Mucosa of descending colon (tissue), 3 donors: ENCODE measurements at regions not wholly inside any gene's neighbourhood (a gene's known extent, or its start where the extent isn't known, plus 50 kb on each side); places are given as distances from the start of the nearest gene placed in this dataset.
A peak's percentile ranks its signal among the peaks of the same experiment; 100 is the strongest.

ENCODE experiments used
- ATAC-seq: fragments of 200-7000 bp; cut with Tn5 transposase; one replicate; pipeline ENCODE4 v1.9.1; 2020; ENCODE audit warnings: mild to moderate bottlenecking, moderate library complexity
- DNase-seq, 3 donors: peaks; one replicate each; pipeline ENCODE4 v3.0.0-alpha.2; 2020
- H3K36me3 ChIP-seq: fragments of 200-600 bp; one replicate; pipeline ENCODE4 v1.8.0; 2021; ENCODE audit warnings: low read depth, mild to moderate bottlenecking
- H3K4me1 ChIP-seq: fragments of 200-600 bp; one replicate; pipeline ENCODE4 v1.8.0; 2021; ENCODE audit warnings: low read depth, mild to moderate bottlenecking
- H3K4me3 ChIP-seq: fragments of 200-600 bp; one replicate; pipeline ENCODE4 v1.8.0; 2021; ENCODE audit warnings: mild to moderate bottlenecking
- H3K9me3 ChIP-seq: fragments of 200-600 bp; one replicate; pipeline ENCODE4 v1.8.0; 2021; ENCODE audit warnings: mild to moderate bottlenecking
- intact Hi-C, 2 donors: fragments of 100-400 bp; cut with DNase I in 1 of 2; cut with micrococcal nuclease in 1 of 2; formaldehyde crosslinking; loops; one replicate each; pipeline versions ENCODE4 v1.11.0 to v1.11.1; 2022; cut with DNase I, micrococcal nuclease
- TF ChIP-seq, protein P1 (sequence below): fragments of 200-600 bp; IDR thresholded peaks from one replicate; pipeline ENCODE4 v1.8.0; 2022; ENCODE audit warnings: antibody characterized with exemption, mild to moderate bottlenecking
- donor health status: DM: no; HTN: no; CAD: no; lungs with moderate emphysema.
- donor health status: DM: no; HTN: no; CAD: no.
- donor health status: DM: no; HTN: yes; CAD: no.

DNA sequence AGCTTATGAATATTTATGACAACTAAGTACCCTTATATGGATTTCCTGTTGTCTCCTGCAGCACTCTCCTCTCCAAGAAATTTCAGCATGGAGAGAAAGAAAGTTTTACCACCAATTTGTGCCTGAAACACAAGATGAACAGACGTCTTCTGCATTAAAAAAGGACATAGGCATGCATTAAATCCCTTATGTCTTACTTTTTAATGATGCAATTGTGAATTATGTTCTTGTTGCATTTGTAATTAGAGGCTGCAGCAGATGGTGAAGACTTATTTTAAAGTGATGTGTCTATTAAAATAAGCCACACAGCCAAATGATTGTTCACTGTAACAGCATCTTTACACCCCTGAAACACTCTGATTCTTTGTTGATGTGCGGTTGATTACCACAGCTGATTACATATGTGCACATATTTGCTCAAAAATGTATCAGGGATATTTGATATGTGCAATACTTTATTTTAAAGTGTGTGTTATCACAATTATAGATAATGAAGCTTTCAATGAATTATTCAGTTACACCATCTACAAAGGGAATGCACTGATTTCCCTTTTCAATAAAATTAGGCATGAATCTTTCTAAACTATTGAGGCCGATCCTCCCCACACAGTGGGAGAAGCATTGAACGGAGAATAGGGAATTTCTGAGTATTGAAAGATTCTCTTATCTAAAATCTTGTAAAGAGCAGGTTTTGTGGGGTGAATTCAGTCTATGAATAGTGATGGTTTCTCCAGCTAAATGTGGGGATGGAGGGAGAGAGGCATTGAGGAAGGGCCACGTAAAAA lies 585.1 kb downstream of the SLC4A3 start:
- H3K36me3 ChIP-seq: no peaks in the 10 kb centered on the region
- TF ChIP-seq, protein P1, sequence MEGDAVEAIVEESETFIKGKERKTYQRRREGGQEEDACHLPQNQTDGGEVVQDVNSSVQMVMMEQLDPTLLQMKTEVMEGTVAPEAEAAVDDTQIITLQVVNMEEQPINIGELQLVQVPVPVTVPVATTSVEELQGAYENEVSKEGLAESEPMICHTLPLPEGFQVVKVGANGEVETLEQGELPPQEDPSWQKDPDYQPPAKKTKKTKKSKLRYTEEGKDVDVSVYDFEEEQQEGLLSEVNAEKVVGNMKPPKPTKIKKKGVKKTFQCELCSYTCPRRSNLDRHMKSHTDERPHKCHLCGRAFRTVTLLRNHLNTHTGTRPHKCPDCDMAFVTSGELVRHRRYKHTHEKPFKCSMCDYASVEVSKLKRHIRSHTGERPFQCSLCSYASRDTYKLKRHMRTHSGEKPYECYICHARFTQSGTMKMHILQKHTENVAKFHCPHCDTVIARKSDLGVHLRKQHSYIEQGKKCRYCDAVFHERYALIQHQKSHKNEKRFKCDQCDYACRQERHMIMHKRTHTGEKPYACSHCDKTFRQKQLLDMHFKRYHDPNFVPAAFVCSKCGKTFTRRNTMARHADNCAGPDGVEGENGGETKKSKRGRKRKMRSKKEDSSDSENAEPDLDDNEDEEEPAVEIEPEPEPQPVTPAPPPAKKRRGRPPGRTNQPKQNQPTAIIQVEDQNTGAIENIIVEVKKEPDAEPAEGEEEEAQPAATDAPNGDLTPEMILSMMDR: no peak
- no peak for ATAC-seq

DNA sequence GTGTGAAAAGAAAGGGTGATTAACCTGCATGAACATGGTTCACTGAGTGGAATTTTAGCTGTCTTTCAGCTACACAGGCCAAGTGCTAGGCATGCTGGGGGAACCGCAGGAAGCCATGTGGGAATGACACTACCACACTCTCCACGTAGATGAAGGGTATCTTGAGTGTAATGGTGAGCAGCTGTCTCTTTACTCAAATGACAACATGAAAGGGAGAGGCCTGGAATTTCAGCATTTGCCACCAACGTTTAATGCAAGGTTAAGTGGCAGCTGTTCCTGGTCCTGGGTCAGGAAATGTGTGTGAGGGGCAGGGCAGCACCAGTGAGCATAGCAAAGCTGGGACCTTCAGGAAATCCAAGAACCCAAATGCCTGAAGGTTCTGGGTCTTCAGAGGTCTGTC lies 588.4 kb downstream of the SLC4A3 start:
- ATAC-seq: no peak
- TF ChIP-seq, protein P1: no peak
- H3K9me3 ChIP-seq: no peaks in the 10 kb centered on the region
- H3K4me3 ChIP-seq: no peak overlapping the region
- DNase-seq: no peak
- no peaks in the 10 kb centered on the region for H3K36me3 ChIP-seq
- intact Hi-C loops: no loop called here
- H3K4me1 ChIP-seq: no peaks in the 10 kb centered on the region

More for the DNA sequence above, 585.1 kb downstream of the SLC4A3 start:
- intact Hi-C loops: no loop called here
- DNase-seq: no peak
- no peak overlapping the region for H3K4me3 ChIP-seq
- no peaks in the 10 kb centered on the region for H3K4me1 ChIP-seq
- no peaks in the 10 kb centered on the region for H3K9me3 ChIP-seq

DNA sequence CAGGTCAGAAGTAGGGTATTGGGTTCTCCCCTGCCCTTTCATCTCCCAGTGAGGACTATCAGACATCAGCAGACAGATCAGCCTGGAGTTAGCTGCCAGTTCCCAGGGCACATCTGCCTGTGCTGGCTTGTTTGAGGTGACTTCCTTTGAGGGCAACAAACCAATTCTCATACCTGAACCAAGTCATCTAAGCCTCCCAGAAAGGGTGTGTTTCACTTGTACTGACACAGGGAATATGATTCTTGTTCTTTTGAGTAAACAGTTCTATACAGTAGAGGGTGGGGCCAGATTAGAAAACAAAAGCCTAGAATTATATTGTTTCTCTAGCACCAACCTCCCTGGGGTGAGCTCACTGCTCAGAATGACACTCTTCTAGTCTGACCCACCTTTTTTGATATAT lies 591.9 kb downstream of the SLC4A3 start:
- DNase-seq: peak in 1 of 3 donors; percentile 6
- no peak overlapping the region for H3K4me3 ChIP-seq
- intact Hi-C loops: no loop called here
- ATAC-seq: peak; percentile 90
- no peaks in the 10 kb centered on the region for H3K36me3 ChIP-seq
- H3K4me1 ChIP-seq: no peaks in the 10 kb centered on the region
- H3K9me3 ChIP-seq: no peaks in the 10 kb centered on the region
- TF ChIP-seq, protein P1: no peak

DNA sequence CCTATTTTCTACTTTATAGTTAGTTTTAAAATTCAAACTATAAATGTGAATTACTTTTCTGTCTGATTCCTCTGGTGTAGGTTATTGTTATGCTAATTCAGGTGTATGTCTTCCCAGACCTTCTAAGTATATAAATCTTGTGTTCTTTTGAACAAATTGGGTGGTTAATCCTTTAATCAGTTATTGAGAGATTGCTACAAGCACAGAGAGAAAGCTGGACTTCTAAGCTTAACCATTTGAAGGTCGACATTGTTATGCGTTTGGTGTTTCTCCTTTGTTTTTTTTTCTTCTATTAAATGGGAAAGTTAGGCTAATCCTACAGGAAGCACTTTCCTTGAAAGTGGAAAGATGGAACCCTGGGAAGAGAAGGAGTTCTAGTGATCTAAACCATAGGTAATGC lies 592.6 kb downstream of the SLC4A3 start:
- no peak for DNase-seq
- intact Hi-C loops: no loop called here
- H3K36me3 ChIP-seq: no peaks in the 10 kb centered on the region
- H3K9me3 ChIP-seq: no peaks in the 10 kb centered on the region
- no peak overlapping the region for H3K4me3 ChIP-seq
- TF ChIP-seq, protein P1: no peak
- ATAC-seq: no peak
- no peaks in the 10 kb centered on the region for H3K4me1 ChIP-seq

DNA sequence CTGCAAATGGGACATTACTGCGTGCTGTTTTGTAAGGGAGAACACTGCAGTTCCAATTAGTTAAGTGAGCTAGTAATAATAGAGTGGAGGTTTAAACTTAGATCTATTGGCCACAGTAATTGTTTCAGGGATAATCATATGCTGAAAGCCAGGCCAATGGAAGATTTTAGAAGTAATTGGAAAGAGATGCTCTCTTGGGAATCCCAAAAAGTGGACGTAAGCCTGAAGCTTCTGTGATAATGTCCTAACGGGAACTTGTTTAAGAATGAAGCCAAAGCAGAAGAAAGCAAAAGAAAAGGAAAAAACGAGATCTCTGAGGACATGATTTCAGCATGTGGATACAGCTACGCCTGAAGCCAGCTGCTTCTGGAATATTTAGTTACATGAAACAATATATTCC lies 594.6 kb downstream of the SLC4A3 start:
- Histone ChIP-seq H3K4me3 (no peak overlapping the region), H3K4me1 (no peaks in the 10 kb centered on the region), H3K36me3 (no peaks in the 10 kb centered on the region), H3K9me3 (no peaks in the 10 kb centered on the region)
- ATAC-seq (no peak), DNase-seq (no peak)
- TF ChIP-seq, protein P1: no peak
- intact Hi-C loops: no loop called here
